Activated CD4-positive, alpha-beta T cell treated with anti-CD3 and anti-CD28 coated beads for 24 hours (primary cell): ENCODE measurements at regions not wholly inside any gene's neighbourhood (a gene's known extent, or its start where the extent isn't known, plus 50 kb on each side); places are given as distances from the start of the nearest gene placed in this dataset.
"Not testable (repeated sequence)": the region's sequence is repeated elsewhere in the genome, so short reads cannot be mapped to it uniquely, and the experiment has no call there.

ENCODE experiments used
- DNase-seq, 2 donors: peaks; one replicate each; pipeline ENCODE4 v3.0.0-alpha.2; 2020; ENCODE audit warnings: low read depth in 2 of 2

- DNase-seq = no peak
These were observed 583.2 kb downstream of the EBF1 start for GRCh38 chr5:158516521-158516920.

GRCh38 chr5:158514986-158515359 lies 584.7 kb downstream of the EBF1 start:
- DNase-seq = no peak

- DNase-seq = no peak
These were observed 585.3 kb downstream of the EBF1 start for GRCh38 chr5:158514319-158514985.

- DNase-seq = no peak
These were observed 586.0 kb downstream of the EBF1 start for GRCh38 chr5:158513490-158514318.

- no peak for DNase-seq
These were observed 588.3 kb downstream of the EBF1 start for GRCh38 chr5:158511454-158511853.

- DNase-seq = no peak
These were observed 589.2 kb downstream of the EBF1 start for GRCh38 chr5:158510479-158510878.

- DNase-seq = no peak
These were observed 593.1 kb downstream of the EBF1 start for GRCh38 chr5:158506648-158507047.

GRCh38 chr5:158502686-158503085 lies 597.0 kb downstream of the EBF1 start:
- no peak for DNase-seq

- DNase-seq = no peak
These were observed 599.8 kb downstream of the EBF1 start for GRCh38 chr5:158499892-158500418.

- no peak for DNase-seq
These were observed 600.4 kb downstream of the EBF1 start for GRCh38 chr5:158499075-158499891.

- no peak for DNase-seq
These were observed 603.1 kb downstream of the EBF1 start for GRCh38 chr5:158496624-158497023.

GRCh38 chr5:158494541-158494940 lies 605.2 kb downstream of the EBF1 start:
- DNase-seq = no peak

GRCh38 chr5:158494044-158494443 lies 605.7 kb downstream of the EBF1 start:
- DNase-seq = not testable (repeated sequence)

GRCh38 chr5:158492841-158493242 lies 606.9 kb downstream of the EBF1 start:
- no peak for DNase-seq

- DNase-seq = no peak
These were observed 607.6 kb downstream of the EBF1 start for GRCh38 chr5:158492136-158492535.

- no peak for DNase-seq
These were observed 612.1 kb downstream of the EBF1 start for GRCh38 chr5:158487664-158488063.

GRCh38 chr5:158487156-158487555 lies 612.6 kb downstream of the EBF1 start:
- DNase-seq = no peak

GRCh38 chr5:158486566-158486965 lies 613.1 kb downstream of the EBF1 start:
- no peak for DNase-seq

GRCh38 chr5:158485604-158486081 lies 614.1 kb downstream of the EBF1 start:
- no peak for DNase-seq

GRCh38 chr5:158485047-158485446 lies 614.7 kb downstream of the EBF1 start:
- no peak for DNase-seq

GRCh38 chr5:158484150-158484549 lies 615.6 kb downstream of the EBF1 start:
- no peak for DNase-seq

GRCh38 chr5:158483281-158483860 lies 616.3 kb downstream of the EBF1 start:
- no peak for DNase-seq
